ENCODE measurements at regions not wholly inside any gene's neighbourhood (a gene's known extent, or its start where the extent isn't known, plus 50 kb on each side); places are given as distances from the start of the nearest gene placed in this dataset.

DNA sequence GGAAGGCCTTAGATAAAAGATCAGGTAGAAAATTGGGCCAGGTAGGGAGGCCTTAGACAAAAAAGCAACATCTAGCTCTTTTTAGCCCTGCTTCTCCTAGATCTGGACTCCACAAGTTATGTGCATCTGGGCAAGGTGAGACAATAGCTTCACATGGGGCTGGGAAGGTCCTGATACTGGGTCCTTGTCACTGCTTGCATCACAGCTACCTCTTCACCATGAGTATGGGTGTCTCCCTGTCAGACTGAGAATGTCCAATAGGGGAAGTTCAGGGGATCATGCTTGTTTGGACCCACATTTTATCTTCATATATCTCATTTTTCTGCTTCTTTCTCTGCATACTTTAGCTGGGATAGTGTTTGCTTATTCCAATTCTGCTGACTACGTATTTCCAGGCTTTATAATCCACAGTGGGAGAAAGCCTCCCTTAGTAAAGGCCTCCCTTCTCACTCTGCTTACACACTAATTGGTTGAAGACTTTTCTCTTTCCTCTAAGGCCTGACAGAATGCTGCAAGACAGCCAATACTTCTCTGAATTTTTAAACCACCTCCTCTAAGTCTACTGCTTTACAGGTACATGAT, 189.6 kb downstream of the CYRIA start:
- TF ChIP-seq, protein P1, sequence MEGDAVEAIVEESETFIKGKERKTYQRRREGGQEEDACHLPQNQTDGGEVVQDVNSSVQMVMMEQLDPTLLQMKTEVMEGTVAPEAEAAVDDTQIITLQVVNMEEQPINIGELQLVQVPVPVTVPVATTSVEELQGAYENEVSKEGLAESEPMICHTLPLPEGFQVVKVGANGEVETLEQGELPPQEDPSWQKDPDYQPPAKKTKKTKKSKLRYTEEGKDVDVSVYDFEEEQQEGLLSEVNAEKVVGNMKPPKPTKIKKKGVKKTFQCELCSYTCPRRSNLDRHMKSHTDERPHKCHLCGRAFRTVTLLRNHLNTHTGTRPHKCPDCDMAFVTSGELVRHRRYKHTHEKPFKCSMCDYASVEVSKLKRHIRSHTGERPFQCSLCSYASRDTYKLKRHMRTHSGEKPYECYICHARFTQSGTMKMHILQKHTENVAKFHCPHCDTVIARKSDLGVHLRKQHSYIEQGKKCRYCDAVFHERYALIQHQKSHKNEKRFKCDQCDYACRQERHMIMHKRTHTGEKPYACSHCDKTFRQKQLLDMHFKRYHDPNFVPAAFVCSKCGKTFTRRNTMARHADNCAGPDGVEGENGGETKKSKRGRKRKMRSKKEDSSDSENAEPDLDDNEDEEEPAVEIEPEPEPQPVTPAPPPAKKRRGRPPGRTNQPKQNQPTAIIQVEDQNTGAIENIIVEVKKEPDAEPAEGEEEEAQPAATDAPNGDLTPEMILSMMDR (IDR thresholded peaks at IDR 0.05) = no peak
- no peak for TF ChIP-seq POLR2A (IDR thresholded peaks at IDR 0.05)
